Ovary (tissue), 7 donors: ENCODE measurements at regions not wholly inside any gene's neighbourhood (a gene's known extent, or its start where the extent isn't known, plus 50 kb on each side); places are given as distances from the start of the nearest gene placed in this dataset.
A peak's percentile ranks its signal among the peaks of the same experiment; 100 is the strongest.

ENCODE experiments used
- DNase-seq, 5 donors: peaks; one replicate each; pipeline ENCODE4 v3.0.0-alpha.2; 2019 to 2020
- H3K27ac ChIP-seq, 2 donors: fragments of 200-600 bp; one replicate each; pipeline versions ENCODE4 v1.5.1 to v1.8.0; 2019 to 2022
- H3K27me3 ChIP-seq: fragments of 200-600 bp; one replicate; pipeline ENCODE4 v1.8.0; 2022
- H3K36me3 ChIP-seq: fragments of 200-600 bp; sonication (generic); one replicate; pipeline ENCODE4 v1.5.1; 2019
- H3K4me1 ChIP-seq: one replicate; pipeline ENCODE4 v1.8.1; 2013; ENCODE audit warnings: mild to moderate bottlenecking, moderate library complexity; ENCODE audit not compliant: insufficient read depth
- H3K4me3 ChIP-seq: fragments of 200-600 bp; sonication (generic); one replicate; pipeline ENCODE4 v1.5.1; 2017
- H3K9me3 ChIP-seq, 2 donors: fragments of 200-600 bp in 1 of 2; sonication (generic) in 1 of 2; one replicate each; pipeline versions ENCODE4 v1.5.1 to v1.8.1; 2013 to 2019; ENCODE audit warnings: mild to moderate bottlenecking in 1 of 2, moderate library complexity in 1 of 2
- CTCF ChIP-seq, 3 donors: fragments of 450-650 bp in 2 of 3; fragments of 200-600 bp in 1 of 3; IDR thresholded peaks; one replicate each; pipeline versions ENCODE4 v1.5.1 to v1.8.0; 2016 to 2022; ENCODE audit warnings: antibody characterized with exemption in 3 of 3, mild to moderate bottlenecking in 1 of 3
- EP300 ChIP-seq: sonication (generic); formaldehyde crosslinking; IDR thresholded peaks from one replicate; pipeline ENCODE4 v1.6.1; 2017; ENCODE audit warnings: antibody characterized with exemption
- POLR2A ChIP-seq: fragments of 450-650 bp; IDR thresholded peaks from one replicate; pipeline ENCODE4 v1.6.1; 2017; ENCODE audit warnings: antibody characterized with exemption, mild to moderate bottlenecking, moderate library complexity
- WGBS, 3 donors: extraction: QIAGEN DNeasy Blood & Tissue Kit in 1 of 3; methylation state at CpG; one replicate each; pipeline versions ENCODE4 v1.1.5 to v1.1.7; 2013 to 2017; 5-methylcytosine and 5-hydroxymethylcytosine counted together
- intact Hi-C, 4 donors: fragments of 100-400 bp; cut with DNase I; formaldehyde crosslinking; loops; one replicate each; pipeline versions ENCODE4 v1.11.0 to v1.15.1; 2022 to 2023
- donor health status: DM: no; HTN: no; CAD: no; lungs with moderate emphysema.
- donor health status: DM: no; HTN: no; CAD: no.
- donor health status: Bipolar disorder and iron deficiency.
- donor health status: DM: no; HTN: no; CAD: no.
- donor health status: DM: yes; HTN: yes; CAD: no.

GRCh38 chr11:39675171-39675570, 1784.3 kb downstream of the LRRC4C start:
- no peak for TF ChIP-seq POLR2A
- TF ChIP-seq CTCF (IDR thresholded peaks at IDR 0.05) = no peak
- no peak for TF ChIP-seq EP300

GRCh38 chr11:39674761-39675160, 1784.7 kb downstream of the LRRC4C start:
- intact Hi-C loops = no loop called here
- H3K27ac ChIP-seq = no peak overlapping the region
- no peaks in the 10 kb centered on the region for H3K36me3 ChIP-seq
- H3K9me3 ChIP-seq = no peaks in the 10 kb centered on the region
- no peak for DNase-seq
- H3K4me3 ChIP-seq = no peak overlapping the region
- WGBS, 3 donors = 84 to 91% (median 89%) methylated on average over 2 of the region's 2 CpGs
- no peaks in the 10 kb centered on the region for H3K4me1 ChIP-seq
- H3K27me3 ChIP-seq = no peaks in the 10 kb centered on the region
- no peak for TF ChIP-seq CTCF (IDR thresholded peaks at IDR 0.05)
- TF ChIP-seq EP300 = no peak
- TF ChIP-seq POLR2A = no peak

More at GRCh38 chr11:39675171-39675570, 1784.3 kb downstream of the LRRC4C start:
- Histone ChIP-seq H3K4me3 (no peak overlapping the region), H3K9me3 (no peaks in the 10 kb centered on the region), H3K36me3 (no peaks in the 10 kb centered on the region), H3K4me1 (no peaks in the 10 kb centered on the region), H3K27ac (no peak overlapping the region), H3K27me3 (no peaks in the 10 kb centered on the region)
- 79 to 85% (median 84%) methylated on average over 2 of the region's 2 CpGs for WGBS, 3 donors
- no peak for DNase-seq
- intact Hi-C loops = no loop called here

GRCh38 chr11:39674024-39674423, 1785.4 kb downstream of the LRRC4C start:
- 66 to 77% (median 67%) methylated on average over 3 of the region's 3 CpGs for WGBS, 3 donors
- H3K4me1 ChIP-seq = no peaks in the 10 kb centered on the region
- H3K27me3 ChIP-seq = no peaks in the 10 kb centered on the region
- TF ChIP-seq CTCF (IDR thresholded peaks at IDR 0.05) (no peak), EP300 (no peak), POLR2A (no peak)
- H3K9me3 ChIP-seq = no peaks in the 10 kb centered on the region
- DNase-seq = no peak
- no peak overlapping the region for H3K4me3 ChIP-seq
- no peak overlapping the region for H3K27ac ChIP-seq
- intact Hi-C loops = no loop called here
- H3K36me3 ChIP-seq = no peaks in the 10 kb centered on the region

DNA sequence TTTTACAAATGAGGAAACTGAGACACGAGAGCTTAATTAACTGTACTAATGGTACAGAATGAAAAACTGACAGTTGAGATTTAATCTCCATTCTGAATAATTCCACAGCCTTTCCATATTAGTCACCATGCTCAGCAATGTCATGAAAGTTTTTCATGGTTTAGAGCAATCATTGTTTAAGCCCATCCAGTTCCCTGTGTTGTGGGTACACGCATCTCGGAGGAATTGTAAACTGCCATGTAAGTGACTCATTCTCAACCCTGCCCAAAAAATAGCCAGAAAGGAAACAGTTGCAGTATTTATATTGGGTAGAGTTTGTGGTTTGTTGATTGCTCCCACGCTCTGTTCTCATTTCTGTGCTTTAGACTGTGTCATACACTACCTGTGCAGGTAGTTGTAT, 1790.8 kb downstream of the LRRC4C start:
- H3K4me3 ChIP-seq = no peak overlapping the region
- WGBS, 3 donors = 57 to 68% (median 67%) methylated on average over 4 of the region's 4 CpGs
- no peak for TF ChIP-seq EP300
- no peaks in the 10 kb centered on the region for H3K27me3 ChIP-seq
- H3K4me1 ChIP-seq = no peaks in the 10 kb centered on the region
- intact Hi-C loops = no loop called here
- no peak overlapping the region for H3K27ac ChIP-seq
- H3K9me3 ChIP-seq = no peaks in the 10 kb centered on the region
- H3K36me3 ChIP-seq = no peaks in the 10 kb centered on the region
- DNase-seq = no peak

- Histone ChIP-seq H3K4me1 (no peaks in the 10 kb centered on the region), H3K9me3 (no peaks in the 10 kb centered on the region), H3K27me3 (no peaks in the 10 kb centered on the region), H3K36me3 (no peaks in the 10 kb centered on the region), H3K27ac (no peak overlapping the region), H3K4me3 (no peak overlapping the region)
- intact Hi-C loops = no loop called here
- TF ChIP-seq CTCF (IDR thresholded peaks at IDR 0.05) (no peak), EP300 (no peak), POLR2A (no peak)
- WGBS, 3 donors = 88 to 91% (median 90%) methylated on average over 6 of the region's 6 CpGs
- DNase-seq = peak in 1 of 5 donors; percentile 12
These were observed 1795.4 kb downstream of the LRRC4C start for GRCh38 chr11:39664023-39664422.
